Activated T-helper 1 cell treated with anti-CD3 and anti-CD28 coated beads, Interleukin-12 subunit alpha, Interleukin-12 subunit beta, Interleukin-2, Interleukin-4 antibody, amounts not matched to agents 30 ng/mL and 10 ng/mL and 1 ng/mL, durations not matched to agents 14 hours and 24 hours and 36 hours (primary cell): ENCODE measurements at regions not wholly inside any gene's neighbourhood (a gene's known extent, or its start where the extent isn't known, plus 50 kb on each side); places are given as distances from the start of the nearest gene placed in this dataset.

Experiments used
- DNase-seq: peaks from one replicate; pipeline ENCODE4 v3.0.0; 2021; ENCODE audit warnings: low spot score
- H3K27ac Mint-ChIP-seq: one replicate; pipeline ENCODE4 v1.8.0; 2021; ENCODE audit warnings: mild to moderate bottlenecking, mixed read lengths
- H3K27me3 Mint-ChIP-seq: one replicate; pipeline ENCODE4 v1.8.0; 2022; ENCODE audit warnings: mild to moderate bottlenecking, moderate library complexity, mixed read lengths; ENCODE audit not compliant: insufficient read depth
- H3K36me3 Mint-ChIP-seq: one replicate; pipeline ENCODE4 v1.8.0; 2021; ENCODE audit warnings: low read depth, mixed read lengths
- H3K4me1 Mint-ChIP-seq: one replicate; pipeline ENCODE4 v1.8.0; 2021; ENCODE audit warnings: low read depth, mixed read lengths
- H3K4me3 Mint-ChIP-seq: one replicate; pipeline ENCODE4 v1.8.0; 2021; ENCODE audit warnings: mild to moderate bottlenecking, moderate library complexity, mixed read lengths
- H3K9me3 Mint-ChIP-seq: one replicate; pipeline ENCODE4 v1.8.0; 2021; ENCODE audit warnings: mixed read lengths
- intact Hi-C: fragments of 100-400 bp; cut with micrococcal nuclease; formaldehyde crosslinking; loops from one replicate; pipeline ENCODE4 v1.15.1; 2024

DNA sequence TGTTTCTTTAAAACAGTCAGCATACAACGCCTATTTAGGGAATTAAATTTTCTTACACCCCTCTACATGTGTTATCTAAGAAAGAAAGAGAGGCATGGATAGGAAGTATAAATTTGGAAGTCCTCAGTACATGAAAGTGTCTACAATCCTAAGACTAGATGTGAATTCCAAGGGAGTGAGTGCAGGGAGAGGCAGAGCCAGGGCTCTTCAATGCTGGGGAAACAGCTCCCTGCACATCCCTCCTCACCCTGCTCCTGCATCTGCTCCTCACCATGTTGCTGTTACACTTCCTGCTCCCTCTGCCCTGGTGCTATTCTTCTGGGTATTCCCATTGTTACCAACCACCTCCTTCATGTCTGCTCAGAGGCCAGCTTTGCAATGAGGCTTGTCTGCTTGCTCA is 229.1 kb upstream of the AKR1E2 start:
- H3K27me3 Mint-ChIP-seq, result peaks cover 7% of the 10 kb centered on the region

DNA sequence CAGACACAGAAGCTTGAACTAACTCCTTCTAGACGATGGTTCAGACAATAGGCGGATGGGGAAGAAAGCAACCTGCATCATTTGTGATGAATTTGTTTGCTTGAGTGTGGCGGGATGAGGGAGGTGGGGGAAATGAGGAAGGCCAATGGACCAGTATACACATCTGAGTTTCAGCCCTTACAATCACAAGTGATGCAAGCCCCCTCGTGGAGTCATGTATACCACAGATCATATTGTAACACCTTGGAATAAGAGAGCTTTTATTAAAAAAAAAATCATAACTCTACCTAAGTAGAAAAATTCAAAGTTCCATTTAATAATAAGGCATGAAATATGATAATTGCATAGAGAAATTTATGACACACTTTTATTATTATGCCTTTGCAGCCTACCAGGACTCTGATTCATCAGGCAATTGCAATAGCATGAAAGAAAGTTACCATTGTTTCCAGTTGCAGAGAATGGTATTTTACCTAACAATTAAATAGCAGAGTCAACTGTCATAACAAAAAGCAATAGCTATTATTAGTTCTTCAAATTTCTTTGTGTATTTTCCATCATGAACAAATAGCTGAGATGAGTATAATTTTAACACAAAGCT is 230.2 kb upstream of the AKR1E2 start:
- no peaks in the 10 kb centered on the region for H3K9me3 Mint-ChIP-seq
- no peak for DNase-seq
- intact Hi-C loops, result no loop called here
- H3K36me3 Mint-ChIP-seq, result no peaks in the 10 kb centered on the region
- no peak overlapping the region for H3K27ac Mint-ChIP-seq
- H3K4me1 Mint-ChIP-seq, result no peaks in the 10 kb centered on the region
- H3K27me3 Mint-ChIP-seq, result peaks cover 7% of the 10 kb centered on the region
- no peak overlapping the region for H3K4me3 Mint-ChIP-seq

More for the DNA sequence above, 229.1 kb upstream of the AKR1E2 start:
- Mint-ChIP-seq H3K27ac (no peak overlapping the region), H3K4me1 (no peaks in the 10 kb centered on the region), H3K9me3 (no peaks in the 10 kb centered on the region), H3K36me3 (no peaks in the 10 kb centered on the region), H3K4me3 (no peak overlapping the region)
- intact Hi-C loops, result no loop called here
- DNase-seq, result no peak

DNA sequence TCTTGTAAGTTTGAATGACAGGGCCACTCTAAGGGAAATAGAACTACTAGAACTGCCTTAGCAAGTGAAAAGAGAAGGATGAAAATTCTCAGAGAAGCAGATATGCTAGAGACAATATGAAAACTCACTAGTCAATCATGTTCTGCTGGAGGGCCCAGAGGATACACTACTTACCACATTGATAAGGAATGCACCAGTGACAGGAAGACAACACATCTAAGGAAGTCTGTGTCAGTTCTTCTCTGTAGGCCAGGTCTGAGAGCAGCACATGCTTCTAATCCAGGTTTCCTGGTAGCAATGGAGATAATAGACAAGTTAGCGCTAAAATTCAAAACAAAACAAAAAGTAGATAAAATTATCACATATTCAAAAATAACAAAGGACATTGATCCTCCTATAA is 235.2 kb upstream of the AKR1E2 start:
- DNase-seq, result no peak
- Mint-ChIP-seq H3K36me3 (no peaks in the 10 kb centered on the region), H3K27me3 (peaks cover 2% of the 10 kb centered on the region), H3K4me3 (no peak overlapping the region), H3K9me3 (no peaks in the 10 kb centered on the region), H3K27ac (no peak overlapping the region), H3K4me1 (no peaks in the 10 kb centered on the region)
- intact Hi-C loops, result no loop called here

DNA sequence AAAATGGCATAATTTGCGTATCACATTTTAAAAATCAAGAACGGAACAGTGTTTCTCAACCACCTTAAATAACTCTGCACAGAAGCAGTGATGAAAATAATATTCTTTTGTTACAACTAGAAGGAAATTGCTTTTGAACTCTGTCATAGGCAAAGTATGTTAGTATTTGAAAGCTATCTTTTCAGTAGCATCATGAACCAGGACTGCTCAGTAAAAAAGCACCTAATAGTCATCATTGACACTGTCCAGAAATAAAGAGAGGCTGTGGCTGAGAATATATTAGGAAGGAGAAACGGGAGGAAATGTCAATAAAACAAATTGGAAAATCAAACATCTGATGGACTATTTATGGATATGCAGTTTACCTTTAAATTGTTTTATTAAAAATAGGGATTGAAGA is 237.2 kb upstream of the AKR1E2 start:
- Mint-ChIP-seq H3K36me3 (no peaks in the 10 kb centered on the region), H3K4me3 (no peak overlapping the region), H3K27me3 (peaks cover 2% of the 10 kb centered on the region), H3K27ac (no peak overlapping the region), H3K4me1 (no peaks in the 10 kb centered on the region), H3K9me3 (no peaks in the 10 kb centered on the region)
- intact Hi-C loops, result no loop called here
- no peak for DNase-seq

DNA sequence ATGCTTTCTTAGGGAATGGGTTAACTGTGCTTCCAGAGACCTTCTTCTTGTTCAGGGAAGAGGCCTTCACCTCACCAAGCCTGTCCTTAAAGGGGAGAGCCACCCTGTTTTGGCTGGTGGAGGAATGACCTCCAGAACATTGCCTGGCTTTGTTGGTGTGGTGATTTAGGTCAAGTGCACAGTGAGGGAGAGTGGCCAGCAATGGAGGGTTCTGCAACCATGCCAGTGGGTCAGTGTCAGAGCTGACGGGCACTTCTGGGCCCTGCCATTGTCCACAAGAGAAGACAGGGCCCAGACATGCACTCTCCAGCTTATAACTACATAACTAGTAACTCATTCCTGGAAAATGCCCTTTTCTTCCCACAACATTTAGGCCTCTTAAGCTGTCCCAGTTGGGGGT is 238.5 kb upstream of the AKR1E2 start:
- H3K36me3 Mint-ChIP-seq, result no peaks in the 10 kb centered on the region
- intact Hi-C loops, result no loop called here
- H3K9me3 Mint-ChIP-seq, result no peaks in the 10 kb centered on the region
- H3K4me3 Mint-ChIP-seq, result no peak overlapping the region
- no peak overlapping the region for H3K27ac Mint-ChIP-seq
- no peaks in the 10 kb centered on the region for H3K4me1 Mint-ChIP-seq
- DNase-seq, result no peak
- H3K27me3 Mint-ChIP-seq, result peaks cover 2% of the 10 kb centered on the region

DNA sequence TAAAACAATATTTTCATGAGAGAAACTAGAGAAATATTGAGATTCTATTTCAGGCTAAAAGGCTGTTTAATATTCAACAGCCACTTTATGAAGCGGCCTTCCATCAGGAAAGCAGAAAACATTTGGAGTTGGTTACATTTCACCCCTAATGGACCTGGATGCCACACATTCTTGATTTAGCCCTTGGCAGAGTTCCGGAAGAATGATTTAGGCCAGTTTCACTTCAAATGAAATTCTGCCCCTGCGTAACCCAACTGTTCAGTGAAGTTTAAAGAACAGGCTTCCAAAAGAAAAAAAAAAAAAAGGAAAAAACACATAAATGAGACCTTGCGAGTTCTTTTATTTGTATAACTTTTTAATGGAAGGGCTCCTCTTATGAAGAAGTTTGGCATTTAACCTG is 239.2 kb upstream of the AKR1E2 start:
- no peak overlapping the region for H3K4me3 Mint-ChIP-seq
- peaks cover 4% of the 10 kb centered on the region for H3K27me3 Mint-ChIP-seq
- no peaks in the 10 kb centered on the region for H3K36me3 Mint-ChIP-seq
- no peak overlapping the region for H3K27ac Mint-ChIP-seq
- no peaks in the 10 kb centered on the region for H3K4me1 Mint-ChIP-seq
- intact Hi-C loops, result no loop called here
- H3K9me3 Mint-ChIP-seq, result no peaks in the 10 kb centered on the region
- DNase-seq, result no peak

DNA sequence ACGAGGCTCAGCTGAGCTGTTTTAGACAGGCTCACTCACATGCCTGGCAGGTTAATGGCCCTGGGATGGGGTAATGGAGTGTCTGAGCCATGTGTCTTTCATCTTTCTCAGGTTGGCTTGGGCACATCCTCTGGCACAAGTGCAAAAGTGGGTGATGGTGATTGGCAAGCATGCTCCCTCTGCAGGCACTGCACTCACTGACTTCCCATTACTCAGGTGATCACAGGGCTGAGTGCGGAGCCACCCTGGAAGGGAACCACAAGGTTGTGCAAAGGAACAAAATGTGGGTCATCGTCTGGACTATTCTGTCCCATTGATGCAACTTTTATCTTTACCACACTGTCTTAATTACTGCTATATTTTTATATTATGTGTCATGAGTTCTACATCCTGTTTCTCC is 244.1 kb upstream of the AKR1E2 start:
- intact Hi-C loops, result no loop called here

DNA sequence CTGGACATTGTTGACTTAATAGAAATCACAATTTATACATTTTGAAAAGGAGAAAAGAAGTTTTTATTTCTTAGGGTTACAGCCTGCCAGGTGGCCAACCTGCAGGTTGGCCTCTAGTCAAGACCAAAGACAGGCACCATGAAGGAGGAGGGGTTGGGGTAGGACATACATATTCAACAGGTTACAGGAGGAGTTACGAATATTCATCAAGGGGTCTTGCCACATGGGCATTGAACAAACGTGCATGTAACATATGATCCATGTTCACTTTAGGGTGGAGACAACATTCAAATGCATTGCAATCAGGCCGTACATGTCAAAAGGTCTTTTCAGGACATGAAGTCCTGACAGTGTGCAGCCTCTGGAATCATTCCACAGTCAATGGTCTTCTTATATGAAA is 246.2 kb upstream of the AKR1E2 start:
- Mint-ChIP-seq H3K4me3 (no peak overlapping the region), H3K4me1 (no peaks in the 10 kb centered on the region), H3K36me3 (no peaks in the 10 kb centered on the region), H3K9me3 (no peaks in the 10 kb centered on the region), H3K27ac (no peak overlapping the region), H3K27me3 (peaks cover 20% of the 10 kb centered on the region)
- intact Hi-C loops, result no loop called here
- no peak for DNase-seq

More for the DNA sequence above, 244.1 kb upstream of the AKR1E2 start:
- no peaks in the 10 kb centered on the region for H3K36me3 Mint-ChIP-seq
- H3K4me1 Mint-ChIP-seq, result no peaks in the 10 kb centered on the region
- no peaks in the 10 kb centered on the region for H3K9me3 Mint-ChIP-seq
- H3K27me3 Mint-ChIP-seq, result peaks cover 8% of the 10 kb centered on the region
- H3K27ac Mint-ChIP-seq, result no peak overlapping the region
- no peak for DNase-seq
- no peak overlapping the region for H3K4me3 Mint-ChIP-seq

DNA sequence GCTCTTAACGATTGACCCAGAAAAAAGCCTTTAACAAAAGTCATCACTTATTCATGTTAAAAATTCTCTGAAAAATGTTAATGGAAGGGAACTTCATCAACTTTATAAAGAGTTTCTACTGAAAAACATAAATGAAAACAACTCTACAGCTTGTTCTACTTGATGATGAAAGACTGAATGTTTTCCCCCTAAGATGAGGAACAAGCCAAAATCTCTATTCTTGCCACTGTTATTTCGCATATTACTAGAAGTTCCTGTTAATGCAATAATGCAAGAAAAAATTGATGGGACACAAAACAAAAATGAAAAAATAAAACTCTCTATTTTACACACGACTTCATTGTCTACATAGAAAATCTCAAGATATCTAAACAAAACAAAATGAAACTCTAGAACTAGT is 249.8 kb upstream of the AKR1E2 start:
- Mint-ChIP-seq H3K27ac (no peak overlapping the region), H3K9me3 (no peaks in the 10 kb centered on the region), H3K27me3 (peaks cover 18% of the 10 kb centered on the region), H3K36me3 (no peaks in the 10 kb centered on the region), H3K4me3 (no peak overlapping the region), H3K4me1 (no peaks in the 10 kb centered on the region)
- no peak for DNase-seq
- intact Hi-C loops, result no loop called here

DNA sequence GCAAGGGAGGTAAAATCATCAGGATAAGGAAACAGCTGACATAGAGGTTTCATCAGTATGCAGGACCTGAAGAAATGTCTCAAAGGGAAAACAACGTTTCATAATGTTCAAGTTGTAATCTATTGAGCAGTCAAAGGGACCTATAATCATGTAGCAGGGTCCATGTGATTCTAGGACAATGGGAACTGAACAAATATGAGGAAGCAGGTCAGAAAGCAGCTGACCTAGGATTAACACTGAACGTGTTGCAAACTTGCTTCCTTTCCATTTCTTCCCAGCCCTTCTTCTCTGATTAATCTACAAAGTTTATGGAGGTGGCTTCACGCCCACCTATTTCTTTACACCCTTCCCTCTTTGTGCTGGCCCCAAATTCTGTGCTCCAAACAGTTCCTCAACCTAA is 256.9 kb upstream of the AKR1E2 start:
- Mint-ChIP-seq H3K27me3 (peaks cover 4% of the 10 kb centered on the region), H3K27ac (no peak overlapping the region), H3K9me3 (no peaks in the 10 kb centered on the region), H3K4me1 (no peaks in the 10 kb centered on the region), H3K36me3 (no peaks in the 10 kb centered on the region), H3K4me3 (no peak overlapping the region)
- no peak for DNase-seq
- intact Hi-C loops, result no loop called here

DNA sequence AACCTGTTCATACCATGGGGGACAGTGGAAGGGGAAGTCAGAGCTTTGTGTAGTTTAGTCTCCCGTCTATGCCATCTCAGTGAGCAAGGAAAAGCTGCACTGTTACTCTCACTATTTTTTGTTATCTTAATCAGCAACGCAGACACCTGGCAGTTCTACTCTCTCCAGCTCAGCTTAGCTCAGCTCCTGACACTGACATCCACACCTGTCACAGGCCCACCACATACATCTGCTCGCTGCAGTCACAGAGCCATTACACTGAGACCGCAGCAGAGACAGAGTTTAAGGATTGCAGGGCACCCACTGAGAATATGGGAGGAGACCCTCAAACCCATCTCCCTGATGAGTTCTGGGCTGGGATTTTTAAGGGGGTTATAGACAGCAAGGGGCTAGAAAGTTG is 257.3 kb upstream of the AKR1E2 start:
- no peaks in the 10 kb centered on the region for H3K36me3 Mint-ChIP-seq
- intact Hi-C loops, result no loop called here
- DNase-seq, result no peak
- H3K27ac Mint-ChIP-seq, result no peak overlapping the region
- H3K4me3 Mint-ChIP-seq, result no peak overlapping the region
- no peaks in the 10 kb centered on the region for H3K4me1 Mint-ChIP-seq
- peaks cover 5% of the 10 kb centered on the region for H3K27me3 Mint-ChIP-seq
- no peaks in the 10 kb centered on the region for H3K9me3 Mint-ChIP-seq

DNA sequence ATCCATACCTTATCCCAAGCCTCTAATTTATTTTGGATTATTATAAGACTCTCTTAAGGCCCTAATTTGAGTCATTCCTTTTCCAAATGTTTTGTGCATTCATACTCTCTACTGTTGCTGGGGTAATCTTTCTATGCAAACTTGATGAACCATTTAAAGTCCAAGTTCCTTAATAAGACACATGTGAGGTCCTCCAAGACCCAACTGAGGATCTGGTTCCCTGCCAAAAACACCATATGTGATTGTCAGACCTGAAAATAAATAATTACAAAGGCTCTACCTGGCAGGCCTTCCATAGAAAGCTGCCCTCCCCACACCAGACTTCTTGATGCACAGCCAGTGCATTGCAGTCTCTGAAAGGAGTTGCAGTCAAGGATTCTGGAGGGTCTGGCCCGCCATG is 257.9 kb upstream of the AKR1E2 start:
- H3K27me3 Mint-ChIP-seq, result peaks cover 7% of the 10 kb centered on the region
- H3K4me3 Mint-ChIP-seq, result no peak overlapping the region
- no peak overlapping the region for H3K27ac Mint-ChIP-seq
- H3K36me3 Mint-ChIP-seq, result no peaks in the 10 kb centered on the region
- intact Hi-C loops, result no loop called here
- H3K9me3 Mint-ChIP-seq, result no peaks in the 10 kb centered on the region
- no peaks in the 10 kb centered on the region for H3K4me1 Mint-ChIP-seq
- DNase-seq, result no peak

DNA sequence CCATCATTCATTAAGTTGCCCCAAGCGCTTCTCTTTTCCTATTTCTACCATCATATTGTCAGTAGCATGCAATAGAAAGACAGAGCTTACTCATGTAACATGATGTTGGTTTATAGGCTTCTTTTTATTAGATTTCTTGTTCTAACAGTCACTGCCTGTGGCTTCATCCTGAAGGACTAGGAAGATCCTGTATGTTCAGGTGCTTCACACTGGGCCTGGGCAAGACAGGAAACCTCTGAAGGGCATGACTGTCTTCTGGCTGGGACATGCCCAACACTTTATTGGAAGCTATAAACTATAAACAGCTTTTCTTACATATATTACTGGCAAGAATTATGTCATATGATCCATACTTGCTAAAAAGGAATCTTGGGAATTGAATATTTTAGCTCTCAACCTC is 258.4 kb upstream of the AKR1E2 start:
- intact Hi-C loops, result no loop called here
- DNase-seq, result no peak
- Mint-ChIP-seq H3K36me3 (no peaks in the 10 kb centered on the region), H3K9me3 (no peaks in the 10 kb centered on the region), H3K27me3 (peaks cover 8% of the 10 kb centered on the region), H3K27ac (no peak overlapping the region), H3K4me1 (no peaks in the 10 kb centered on the region), H3K4me3 (no peak overlapping the region)

DNA sequence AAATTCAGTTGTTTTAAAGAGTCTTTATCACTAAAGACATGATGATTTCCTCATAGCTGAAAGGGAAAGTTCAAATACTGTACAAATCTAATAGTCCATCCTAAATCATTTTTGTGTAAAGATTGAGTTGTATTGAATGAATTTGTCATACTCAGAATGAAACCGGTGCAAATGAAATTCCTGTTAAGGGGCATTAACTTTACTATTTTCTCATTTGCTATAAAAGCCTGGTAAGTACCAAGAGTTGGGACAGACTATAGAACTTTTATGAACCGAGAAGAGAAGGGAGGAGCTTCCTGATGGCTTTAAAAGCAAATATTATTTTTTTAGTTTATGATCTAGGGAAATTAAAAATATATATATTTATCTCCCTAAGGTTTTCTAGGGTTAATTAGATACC is 260.0 kb upstream of the AKR1E2 start:
- H3K4me1 Mint-ChIP-seq, result no peaks in the 10 kb centered on the region
- no peaks in the 10 kb centered on the region for H3K36me3 Mint-ChIP-seq
- no peak overlapping the region for H3K27ac Mint-ChIP-seq
- no peak for DNase-seq
- H3K27me3 Mint-ChIP-seq, result peaks cover 14% of the 10 kb centered on the region
- intact Hi-C loops, result no loop called here
- H3K4me3 Mint-ChIP-seq, result no peak overlapping the region
- no peaks in the 10 kb centered on the region for H3K9me3 Mint-ChIP-seq
